IMR-90 (cell line): ENCODE measurements at regions not wholly inside any gene's neighbourhood (a gene's known extent, or its start where the extent isn't known, plus 50 kb on each side); places are given as distances from the start of the nearest gene placed in this dataset.

ENCODE experiments used
- CHD1 ChIP-seq: IDR thresholded peaks from 2 replicates; pipeline ENCODE4 v1.6.1; 2012; ENCODE audit warnings: low read depth, low read length, improper control_type of control experiment
- CTCF ChIP-seq: conservative IDR thresholded peaks from 2 replicates; pipeline ENCODE4 v1.5.1; 2012; ENCODE audit warnings: mild to moderate bottlenecking, low read depth, low read length, improper control_type of control experiment
- ELK1 ChIP-seq: fragments of 150-350 bp; IDR thresholded peaks from 2 replicates; pipeline ENCODE4 v1.6.1; 2016; ENCODE audit warnings: low read depth, mild to moderate bottlenecking, low read length, moderate library complexity, borderline replicate concordance
- MAFK ChIP-seq: IDR thresholded peaks from 2 replicates; pipeline ENCODE4 v1.6.1; 2012; ENCODE audit warnings: low read depth, low read length, improper control_type of control experiment
- MXI1 ChIP-seq: IDR thresholded peaks from 2 replicates; pipeline ENCODE4 v1.6.1; 2012; ENCODE audit warnings: low read depth, mild to moderate bottlenecking, low read length, moderate library complexity, borderline replicate concordance
- POLR2A ChIP-seq: IDR thresholded peaks from 2 replicates; pipeline ENCODE4 v1.6.1; 2012; ENCODE audit warnings: mild to moderate bottlenecking, low read depth, low read length
- RAD21 ChIP-seq: IDR thresholded peaks from 2 replicates; pipeline ENCODE4 v1.6.1; 2012; ENCODE audit warnings: low read length, improper control_type of control experiment
- RCOR1 ChIP-seq: IDR thresholded peaks from 2 replicates; pipeline ENCODE4 v1.6.1; 2012; ENCODE audit warnings: mild to moderate bottlenecking, low read length, improper control_type of control experiment; ENCODE audit not compliant: insufficient replicate concordance
- SMC3 ChIP-seq: fragments of 150-350 bp; IDR thresholded peaks from 2 replicates; pipeline ENCODE4 v1.6.1; 2016; ENCODE audit warnings: low read depth, mild to moderate bottlenecking, antibody characterized with exemption, low read length, moderate library complexity
- USF2 ChIP-seq: fragments of 150-350 bp; IDR thresholded peaks from 2 replicates; pipeline ENCODE4 v1.6.1; 2017; ENCODE audit warnings: mild to moderate bottlenecking, antibody characterized with exemption, low read length, low read depth

GRCh38 chr2:128526455-128526976 lies 207.8 kb upstream of the HS6ST1 start:
- TF ChIP-seq CTCF = no peak
- no peak for TF ChIP-seq POLR2A
- no peak for TF ChIP-seq MAFK
- no peak for TF ChIP-seq SMC3
- TF ChIP-seq USF2 = no peak
- TF ChIP-seq CHD1 = no peak
- TF ChIP-seq RCOR1 = no peak
- TF ChIP-seq RAD21 = no peak
- TF ChIP-seq ELK1 = no peak
- no peak for TF ChIP-seq MXI1
